Adrenal gland (tissue), 9 donors: ENCODE measurements at regions not wholly inside any gene's neighbourhood (a gene's known extent, or its start where the extent isn't known, plus 50 kb on each side); places are given as distances from the start of the nearest gene placed in this dataset.

Experiments used
- DNase-seq, 7 donors: peaks; one replicate each; pipeline ENCODE4 v3.0.0-alpha.2; 2019 to 2020
- H3K27ac ChIP-seq, 5 donors: fragments of 200-600 bp; sonication (generic) in 4 of 5; 1 replicate in 3 of 5; 2 replicates in 2 of 5; pipeline versions ENCODE4 v1.5.1 to v1.8.0; 2016 to 2020; ENCODE audit warnings: mild to moderate bottlenecking in 1 of 5
- H3K27me3 ChIP-seq: fragments of 200-600 bp; 2 replicates; pipeline ENCODE4 v1.8.0; 2021
- H3K36me3 ChIP-seq, 2 donors: fragments of 200-600 bp; replicated peaks in 1 of 2; 1 replicate in 1 of 2; 2 replicates in 1 of 2; pipeline versions ENCODE4 v1.5.1 to v1.8.0; 2018 to 2022
- H3K4me1 ChIP-seq, 2 donors: fragments of 200-600 bp; replicated peaks in 1 of 2; 1 replicate in 1 of 2; 2 replicates in 1 of 2; pipeline versions ENCODE4 v1.5.1 to v1.8.0; 2018 to 2021
- H3K4me3 ChIP-seq, 4 donors: fragments of 200-600 bp; sonication (generic) in 3 of 4; one replicate each; pipeline ENCODE4 v1.5.1; 2016 to 2018
- H3K9me3 ChIP-seq, 3 donors: fragments of 200-600 bp; sonication (generic) in 1 of 3; replicated peaks in 1 of 3; 1 replicate in 2 of 3; 2 replicates in 1 of 3; pipeline versions ENCODE4 v1.5.1 to v1.8.0; 2016 to 2021
- POLR2A ChIP-seq, 2 donors: fragments of 450-650 bp; IDR thresholded peaks; one replicate each; pipeline ENCODE4 v1.6.1; 2017; ENCODE audit warnings: antibody characterized with exemption in 2 of 2, mild to moderate bottlenecking in 2 of 2, moderate library complexity in 1 of 2
- WGBS, 4 donors: extraction: QIAGEN DNeasy Blood & Tissue Kit in 2 of 4; methylation state at CpG; one replicate each; pipeline versions ENCODE4 v1.1.5 to v1.1.7; 2013 to 2017; 5-methylcytosine and 5-hydroxymethylcytosine counted together
- intact Hi-C, 2 donors: fragments of 100-400 bp; cut with DNase I; formaldehyde crosslinking; loops; one replicate each; pipeline versions ENCODE4 v1.14.1 to v1.15.0; 2022 to 2023
- microRNA-seq, 3 donors: library from miRNA; unstranded; fragments of <30 nt; microRNA quantifications; one replicate each; pipeline ENCODE4, GENCODE V29; 2017 to 2020
- small RNA-seq, 2 donors: library from RNA; depleted of rRNA; stranded (forward); fragments of <200 nt; gene quantifications; one replicate each; pipeline ENCODE3, GENCODE V24; 2016
- TF ChIP-seq, protein P1 (sequence below), 6 experiments: fragments of 450-650 bp in 4 of 6; fragments of 200-600 bp in 2 of 6; sonication (generic) in 1 of 6; IDR thresholded peaks; 1 replicate in 5 of 6; 2 replicates in 1 of 6; pipeline versions ENCODE4 v1.5.1 to v1.8.0; 2016 to 2021; ENCODE audit warnings: antibody characterized with exemption in 6 of 6, mild to moderate bottlenecking in 2 of 6, moderate library complexity in 1 of 6
- donor health status: healthy with polysubstance abuse.
- donor health status: Bipolar disorder and iron deficiency.
- donor health status: DM: yes; HTN: yes; CAD: no.
- donor health status: DM: no; HTN: no; CAD: no.
- donor health status: DM: no; HTN: no; CAD: no.

GRCh38 chr13:99620806-99621205, 119.5 kb downstream of the TM9SF2 start:
- no peak for DNase-seq
- Histone ChIP-seq H3K27ac (no peak overlapping the region), H3K4me3 (no peak overlapping the region), H3K4me1 (peaks cover 0 to 3% of the 10 kb centered on the region in 2 donors), H3K9me3 (no peaks in the 10 kb centered on the region), H3K36me3 (no peaks in the 10 kb centered on the region), H3K27me3 (no peaks in the 10 kb centered on the region)
- intact Hi-C loops: no loop called here
- 78 to 99% (median 92%) methylated on average over 3 of the region's 3 CpGs for WGBS, 4 donors
- TF ChIP-seq POLR2A (IDR thresholded peaks at IDR 0.05): no peak
- TF ChIP-seq, protein P1, sequence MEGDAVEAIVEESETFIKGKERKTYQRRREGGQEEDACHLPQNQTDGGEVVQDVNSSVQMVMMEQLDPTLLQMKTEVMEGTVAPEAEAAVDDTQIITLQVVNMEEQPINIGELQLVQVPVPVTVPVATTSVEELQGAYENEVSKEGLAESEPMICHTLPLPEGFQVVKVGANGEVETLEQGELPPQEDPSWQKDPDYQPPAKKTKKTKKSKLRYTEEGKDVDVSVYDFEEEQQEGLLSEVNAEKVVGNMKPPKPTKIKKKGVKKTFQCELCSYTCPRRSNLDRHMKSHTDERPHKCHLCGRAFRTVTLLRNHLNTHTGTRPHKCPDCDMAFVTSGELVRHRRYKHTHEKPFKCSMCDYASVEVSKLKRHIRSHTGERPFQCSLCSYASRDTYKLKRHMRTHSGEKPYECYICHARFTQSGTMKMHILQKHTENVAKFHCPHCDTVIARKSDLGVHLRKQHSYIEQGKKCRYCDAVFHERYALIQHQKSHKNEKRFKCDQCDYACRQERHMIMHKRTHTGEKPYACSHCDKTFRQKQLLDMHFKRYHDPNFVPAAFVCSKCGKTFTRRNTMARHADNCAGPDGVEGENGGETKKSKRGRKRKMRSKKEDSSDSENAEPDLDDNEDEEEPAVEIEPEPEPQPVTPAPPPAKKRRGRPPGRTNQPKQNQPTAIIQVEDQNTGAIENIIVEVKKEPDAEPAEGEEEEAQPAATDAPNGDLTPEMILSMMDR (IDR thresholded peaks at IDR 0.05): no peak

GRCh38 chr13:99619207-99619606, 117.9 kb downstream of the TM9SF2 start:
- TF ChIP-seq, protein P1 (IDR thresholded peaks at IDR 0.05): no peak
- no peak for TF ChIP-seq POLR2A (IDR thresholded peaks at IDR 0.05)
- Histone ChIP-seq H3K36me3 (no peaks in the 10 kb centered on the region), H3K27ac (no peak overlapping the region), H3K4me1 (peaks cover 0 to 3% of the 10 kb centered on the region in 2 donors), H3K4me3 (no peak overlapping the region), H3K27me3 (no peaks in the 10 kb centered on the region), H3K9me3 (no peaks in the 10 kb centered on the region)
- no peak for DNase-seq
- WGBS, 4 donors: 95 to 100% (median 97%) methylated on average over 2 of the region's 2 CpGs
- intact Hi-C loops: no loop called here

DNA sequence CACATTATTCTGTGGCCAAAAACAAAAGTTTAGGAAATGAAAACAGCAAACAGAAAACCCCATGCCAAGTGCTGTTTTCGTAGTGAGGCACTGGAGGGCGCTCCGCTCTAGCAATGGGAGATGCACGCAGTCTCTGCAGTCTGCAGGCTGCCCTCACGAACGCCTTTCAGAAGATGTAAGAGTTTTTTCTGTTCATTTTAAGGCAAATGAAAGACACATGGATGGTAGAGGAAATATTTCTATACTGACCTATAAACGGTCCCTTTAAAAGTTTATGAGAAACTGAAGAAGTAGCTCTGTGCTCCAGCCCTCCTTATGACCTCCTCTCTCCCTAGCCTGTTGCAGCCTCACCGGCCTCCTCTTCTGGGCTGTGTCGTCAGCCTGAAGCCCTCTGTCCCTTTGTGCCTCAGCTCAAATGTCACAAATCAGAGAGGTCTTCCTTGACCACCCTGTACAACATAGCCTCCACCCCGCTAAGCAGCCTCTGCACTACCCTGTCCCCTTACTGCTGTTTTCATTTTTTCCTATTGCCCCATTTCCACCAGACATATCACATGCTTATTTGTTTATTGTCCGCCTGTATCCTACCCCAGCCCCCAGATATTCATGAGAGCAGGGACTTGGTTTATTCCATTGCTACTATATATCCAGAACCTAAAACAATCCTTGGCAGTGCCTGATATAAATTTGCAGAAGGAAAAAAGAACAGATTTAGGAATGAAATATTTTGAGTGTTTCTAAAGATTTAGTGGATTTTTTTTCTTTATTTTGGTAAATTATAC, 116.4 kb downstream of the TM9SF2 start:
- Histone ChIP-seq H3K4me1 (peaks cover 0 to 3% of the 10 kb centered on the region in 2 donors), H3K4me3 (no peak overlapping the region), H3K27ac (no peak overlapping the region), H3K27me3 (no peaks in the 10 kb centered on the region), H3K9me3 (no peaks in the 10 kb centered on the region), H3K36me3 (no peaks in the 10 kb centered on the region)
- peak in 4 of 7 donors; percentile 25 to 43 (median 40) for DNase-seq
- 56 to 65% (median 63%) methylated on average over 11 of the region's 11 CpGs for WGBS, 4 donors
- TF ChIP-seq POLR2A (IDR thresholded peaks at IDR 0.05): no peak
- TF ChIP-seq, protein P1 (IDR thresholded peaks at IDR 0.05): peak; percentile 9 to 52 (median 41)
- intact Hi-C loops: no loop called here

DNA sequence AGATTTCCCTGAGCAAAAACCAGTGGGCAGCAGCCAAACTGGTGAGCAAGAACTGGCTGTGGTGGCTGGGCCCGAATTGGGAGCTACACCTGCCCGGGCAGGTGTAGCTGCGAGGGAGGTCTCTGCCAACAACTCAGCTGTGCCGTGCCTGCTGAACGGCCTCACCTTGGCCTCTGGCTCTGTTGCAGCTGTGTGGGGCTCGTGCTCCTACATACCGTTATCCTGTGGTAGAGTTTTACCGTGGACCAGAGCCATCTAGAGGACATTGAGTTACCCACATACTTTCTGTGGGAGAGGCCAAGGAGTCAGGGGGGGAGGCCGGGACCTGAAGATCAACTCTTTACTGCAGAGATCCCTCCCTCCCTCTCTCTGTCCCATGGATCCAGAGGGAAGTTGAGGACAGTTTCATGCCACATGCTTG, 113.2 kb downstream of the TM9SF2 start:
- H3K27ac ChIP-seq: no peak overlapping the region
- no peak for TF ChIP-seq POLR2A (IDR thresholded peaks at IDR 0.05)
- TF ChIP-seq, protein P1 (IDR thresholded peaks at IDR 0.05): peak in 1 of 6 experiments; percentile 7
- peaks cover 0 to 3% of the 10 kb centered on the region in 2 donors for H3K4me1 ChIP-seq
- no peak overlapping the region for H3K4me3 ChIP-seq
- intact Hi-C loops: no loop called here
- no peaks in the 10 kb centered on the region for H3K27me3 ChIP-seq
- peak in 1 of 7 donors; percentile 12 for DNase-seq
- no peaks in the 10 kb centered on the region for H3K36me3 ChIP-seq
- 56 to 64% (median 58%) methylated on average over 3 to 9 of the region's 9 CpGs for WGBS, 4 donors
- H3K9me3 ChIP-seq: no peaks in the 10 kb centered on the region

Small RNAs in the stretch of these regions (microRNA-seq; reads per million reads assigned to microRNA genes)
- 0 reads per million in 3 donors for gene MIR4306

Small RNAs in the stretch of these regions (small RNA-seq; reads per million reads assigned to genes)
- gene MIR4306: 0 reads per million in 2 donors
- 0 reads per million in 2 donors for gene RF00402
